Left lung (tissue), 4 donors: ENCODE measurements at regions not wholly inside any gene's neighbourhood (a gene's known extent, or its start where the extent isn't known, plus 50 kb on each side); places are given as distances from the start of the nearest gene placed in this dataset.

Experiments
- ATAC-seq: fragments of 200-7000 bp; cut with Tn5 transposase; one replicate; pipeline ENCODE4 v1.9.1; 2020; ENCODE audit warnings: moderate library complexity
- DNase-seq, 4 donors: peaks; one replicate each; pipeline ENCODE4 v3.0.0-alpha.2; 2013 to 2020
- H3K27ac ChIP-seq, 2 donors: fragments of 200-600 bp; sonication (generic) in 1 of 2; one replicate each; pipeline versions ENCODE4 v1.5.0 to v1.8.0; 2020 to 2021
- H3K27me3 ChIP-seq, 2 donors: fragments of 200-600 bp; sonication (generic) in 1 of 2; one replicate each; pipeline versions ENCODE4 v1.5.0 to v1.8.0; 2020 to 2021
- H3K36me3 ChIP-seq, 2 donors: fragments of 200-600 bp; sonication (generic) in 1 of 2; one replicate each; pipeline versions ENCODE4 v1.5.0 to v1.8.0; 2020 to 2021
- H3K4me1 ChIP-seq, 2 donors: fragments of 200-600 bp; one replicate each; pipeline ENCODE4 v1.8.0; 2021
- H3K4me3 ChIP-seq, 2 donors: fragments of 200-600 bp; sonication (generic) in 1 of 2; one replicate each; pipeline versions ENCODE4 v1.5.0 to v1.8.0; 2020 to 2021; ENCODE audit warnings: mild to moderate bottlenecking in 1 of 2
- H3K9me3 ChIP-seq, 2 donors: fragments of 200-600 bp; sonication (generic) in 1 of 2; one replicate each; pipeline versions ENCODE4 v1.5.0 to v1.8.0; 2020 to 2021
- intact Hi-C, 2 donors: fragments of 100-400 bp; cut with DNase I; formaldehyde crosslinking; loops; one replicate each; pipeline versions ENCODE4 v1.11.2 to v1.14.2; 2022
- TF ChIP-seq, protein P1 (sequence below), 2 donors: fragments of 200-600 bp; sonication (generic) in 1 of 2; IDR thresholded peaks; one replicate each; pipeline versions ENCODE4 v1.5.0 to v1.8.0; 2021; ENCODE audit warnings: antibody characterized with exemption in 2 of 2
- donor health status: DM: no; HTN: yes; CAD: no.
- donor health status: DM: no; HTN: no; CAD: no.

DNA sequence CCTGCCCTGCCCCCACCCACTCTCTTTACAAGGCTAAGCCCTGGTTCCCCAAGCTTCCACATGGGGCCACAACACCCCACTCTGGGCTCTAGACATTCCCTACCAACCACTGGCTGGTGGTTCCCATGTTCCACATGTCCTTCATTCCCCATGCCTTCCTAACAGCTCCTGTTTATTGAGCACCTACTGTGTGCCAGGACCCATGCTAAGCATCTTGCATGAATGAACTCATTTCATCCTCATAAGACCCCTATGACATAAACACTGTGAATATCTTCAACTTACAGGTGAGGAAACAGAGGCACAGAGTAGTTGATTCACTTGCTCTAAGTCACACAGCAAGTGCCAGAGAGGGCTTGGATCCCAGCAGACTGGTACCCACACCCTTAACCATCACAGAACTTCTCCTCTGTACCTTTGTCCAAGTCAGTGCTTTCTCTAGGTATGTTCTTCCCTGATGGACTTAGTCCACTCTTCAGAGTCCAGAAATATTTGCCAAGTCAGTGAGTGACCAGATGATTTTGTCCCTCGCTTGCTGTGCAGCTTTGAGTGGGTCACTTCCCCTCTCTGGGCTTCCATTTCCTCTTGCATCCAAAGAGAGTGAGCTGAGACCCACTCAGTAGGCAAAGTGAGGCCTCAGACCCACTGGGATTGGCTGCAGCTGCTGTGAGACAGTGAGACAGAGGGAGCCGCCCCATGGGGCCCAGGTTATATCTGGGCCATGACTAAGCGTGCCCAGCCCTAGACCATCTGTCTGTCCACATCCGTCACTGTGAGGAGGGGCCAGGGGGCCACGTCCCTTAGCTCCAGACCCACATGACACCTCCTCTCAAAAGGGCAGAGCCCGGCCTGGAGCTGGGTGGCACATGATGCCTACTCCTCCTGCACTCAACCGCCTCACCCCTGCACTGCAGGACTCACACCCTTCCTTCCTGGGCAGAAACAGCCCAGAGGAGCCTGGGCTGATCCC is 132.4 kb downstream of the MN1 start:
- H3K4me1 ChIP-seq, result peaks cover 10 to 11% of the 10 kb centered on the region in 2 donors
- peaks cover 0 to 3% of the 10 kb centered on the region in 2 donors for H3K9me3 ChIP-seq
- ATAC-seq (peak; percentile 42), DNase-seq (peak in 1 of 4 donors; percentile 40)
- H3K4me3 ChIP-seq, result no peak overlapping the region
- H3K27ac ChIP-seq, result peak overlapping the region in 1 of 2 donors; percentile 24
- intact Hi-C loops, result no loop called here
- H3K36me3 ChIP-seq, result no peaks in the 10 kb centered on the region
- H3K27me3 ChIP-seq, result peaks cover 0 to 18% of the 10 kb centered on the region in 2 donors
- TF ChIP-seq, protein P1, sequence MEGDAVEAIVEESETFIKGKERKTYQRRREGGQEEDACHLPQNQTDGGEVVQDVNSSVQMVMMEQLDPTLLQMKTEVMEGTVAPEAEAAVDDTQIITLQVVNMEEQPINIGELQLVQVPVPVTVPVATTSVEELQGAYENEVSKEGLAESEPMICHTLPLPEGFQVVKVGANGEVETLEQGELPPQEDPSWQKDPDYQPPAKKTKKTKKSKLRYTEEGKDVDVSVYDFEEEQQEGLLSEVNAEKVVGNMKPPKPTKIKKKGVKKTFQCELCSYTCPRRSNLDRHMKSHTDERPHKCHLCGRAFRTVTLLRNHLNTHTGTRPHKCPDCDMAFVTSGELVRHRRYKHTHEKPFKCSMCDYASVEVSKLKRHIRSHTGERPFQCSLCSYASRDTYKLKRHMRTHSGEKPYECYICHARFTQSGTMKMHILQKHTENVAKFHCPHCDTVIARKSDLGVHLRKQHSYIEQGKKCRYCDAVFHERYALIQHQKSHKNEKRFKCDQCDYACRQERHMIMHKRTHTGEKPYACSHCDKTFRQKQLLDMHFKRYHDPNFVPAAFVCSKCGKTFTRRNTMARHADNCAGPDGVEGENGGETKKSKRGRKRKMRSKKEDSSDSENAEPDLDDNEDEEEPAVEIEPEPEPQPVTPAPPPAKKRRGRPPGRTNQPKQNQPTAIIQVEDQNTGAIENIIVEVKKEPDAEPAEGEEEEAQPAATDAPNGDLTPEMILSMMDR (IDR thresholded peaks at IDR 0.05), result no peak

DNA sequence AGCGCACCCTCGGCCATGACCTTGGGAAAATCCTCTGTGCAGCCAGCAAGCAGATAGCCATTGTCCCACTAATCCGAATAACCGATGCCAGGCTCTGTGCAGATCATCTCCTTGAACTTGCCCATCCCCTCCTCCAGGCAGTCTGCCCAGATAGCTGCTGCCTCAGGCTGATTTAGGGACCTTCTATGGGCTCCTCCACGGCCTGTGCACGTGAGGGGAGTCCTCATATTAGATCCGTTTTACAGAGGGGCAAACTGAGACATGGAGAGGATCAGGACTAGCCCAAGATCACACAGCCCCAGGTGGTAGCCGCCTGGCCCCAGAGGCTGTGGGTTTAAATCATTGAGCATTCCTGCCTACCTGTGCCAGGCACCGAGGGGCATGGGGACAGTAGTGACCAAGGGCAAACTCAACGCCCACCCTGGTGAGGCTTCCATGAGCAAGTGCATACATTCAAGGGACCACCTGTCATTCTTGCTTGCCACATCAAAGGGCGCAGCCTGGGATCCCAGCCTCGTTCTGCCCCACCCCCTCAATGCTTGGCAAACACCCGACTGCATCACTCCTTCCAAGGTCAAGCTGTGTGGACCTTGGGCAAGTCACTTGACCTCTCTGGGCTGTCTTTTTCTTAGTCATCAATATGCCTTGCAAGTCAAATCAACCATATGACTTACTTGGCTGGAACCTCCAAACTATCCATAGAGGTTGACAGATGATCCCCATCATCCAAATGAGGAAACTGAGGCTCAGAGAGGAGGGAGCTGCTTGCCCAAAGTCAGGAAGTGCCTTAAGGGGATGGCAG is 131.6 kb downstream of the MN1 start:
- H3K4me1 ChIP-seq, result peaks cover 10 to 11% of the 10 kb centered on the region in 2 donors
- no peaks in the 10 kb centered on the region for H3K36me3 ChIP-seq
- peaks cover 0 to 3% of the 10 kb centered on the region in 2 donors for H3K9me3 ChIP-seq
- H3K27ac ChIP-seq, result no peak overlapping the region
- no peak overlapping the region for H3K4me3 ChIP-seq
- ATAC-seq (no peak), DNase-seq (no peak)
- intact Hi-C loops, result no loop called here
- peaks cover 0 to 18% of the 10 kb centered on the region in 2 donors for H3K27me3 ChIP-seq
- TF ChIP-seq, protein P1 (IDR thresholded peaks at IDR 0.05), result no peak

DNA sequence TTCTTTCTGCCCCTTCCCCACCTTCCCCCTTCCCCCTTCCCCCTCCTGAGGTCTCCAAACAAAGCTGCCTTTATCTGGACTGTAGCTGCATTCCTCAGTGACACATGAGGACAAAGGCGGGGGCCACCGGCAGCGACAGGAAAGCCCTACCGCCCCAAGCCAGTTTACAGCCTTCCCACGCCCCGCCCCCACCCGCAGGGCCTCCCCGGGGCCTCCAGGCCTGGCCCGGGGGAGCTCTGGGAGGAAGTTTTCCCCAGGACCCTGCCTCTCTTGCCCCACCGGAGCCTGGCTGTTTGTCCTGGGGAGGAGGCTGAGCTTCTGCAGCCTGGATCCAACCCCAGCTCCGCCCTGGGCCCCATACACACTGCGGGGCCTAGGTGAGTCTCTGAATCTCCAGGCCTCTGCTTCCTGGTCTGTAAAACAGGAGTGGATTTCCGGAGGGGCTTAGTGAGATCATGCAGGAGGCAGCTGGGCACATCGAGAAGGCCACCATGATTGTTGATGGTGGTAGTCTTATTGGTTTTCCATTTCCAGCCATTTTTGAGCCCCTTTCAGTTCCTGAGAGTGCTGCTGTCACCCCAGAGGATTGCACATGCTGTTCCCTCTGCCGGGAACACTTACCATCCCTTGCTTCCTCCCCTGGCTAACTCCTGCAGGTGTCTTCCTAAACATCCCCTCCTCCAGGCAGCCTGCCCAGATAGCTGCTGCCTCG is 130.7 kb downstream of the MN1 start:
- Histone ChIP-seq H3K4me1 (peaks cover 10 to 11% of the 10 kb centered on the region in 2 donors), H3K9me3 (peaks cover 0 to 3% of the 10 kb centered on the region in 2 donors), H3K4me3 (no peak overlapping the region), H3K27ac (peak overlapping the region in 1 of 2 donors; percentile 0), H3K36me3 (no peaks in the 10 kb centered on the region), H3K27me3 (peaks cover 0 to 18% of the 10 kb centered on the region in 2 donors)
- ATAC-seq (peak; percentile 24), DNase-seq (peak in 2 of 4 donors; percentile 14 to 74)
- intact Hi-C loops, result no loop called here
- TF ChIP-seq, protein P1 (IDR thresholded peaks at IDR 0.05), result no peak

DNA sequence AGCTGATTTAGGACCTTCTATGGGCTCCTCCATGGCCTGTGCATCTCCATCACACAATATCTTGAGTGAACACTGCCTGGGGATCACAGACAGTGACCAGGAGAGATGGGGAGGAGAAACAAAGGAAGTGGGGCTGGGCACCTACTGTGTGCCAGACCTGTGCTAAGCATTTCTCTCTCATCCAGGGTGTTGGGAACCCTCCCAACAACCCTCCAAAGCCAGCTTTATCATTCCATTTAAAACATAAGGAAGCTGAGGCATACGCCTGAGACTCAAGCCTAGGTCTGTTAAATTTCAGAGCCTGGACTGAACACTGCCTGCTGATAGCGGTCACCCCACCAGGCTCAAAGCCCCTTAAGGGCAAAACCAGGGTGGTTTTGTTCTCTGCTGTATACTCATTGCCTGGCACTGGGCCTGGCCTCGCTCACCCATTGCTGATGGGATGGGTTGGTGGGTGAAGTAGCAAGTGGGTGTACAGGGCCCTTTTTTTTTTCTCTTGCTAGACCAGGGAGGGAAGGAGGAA is 130.1 kb downstream of the MN1 start:
- TF ChIP-seq, protein P1 (IDR thresholded peaks at IDR 0.05), result no peak

More for the DNA sequence above, 130.1 kb downstream of the MN1 start:
- DNase-seq (no peak), ATAC-seq (no peak)
- Histone ChIP-seq H3K9me3 (peaks cover 0 to under 1% of the 10 kb centered on the region in 2 donors), H3K36me3 (no peaks in the 10 kb centered on the region), H3K27ac (peak overlapping the region in 1 of 2 donors; percentile 0), H3K4me1 (peaks cover 10 to 11% of the 10 kb centered on the region in 2 donors), H3K4me3 (no peak overlapping the region), H3K27me3 (peaks cover 0 to 18% of the 10 kb centered on the region in 2 donors)
- intact Hi-C loops, result no loop called here
